Gastroesophageal sphincter (tissue), 4 donors: ENCODE measurements at regions not wholly inside any gene's neighbourhood (a gene's known extent, or its start where the extent isn't known, plus 50 kb on each side); places are given as distances from the start of the nearest gene placed in this dataset.

Experiments used
- ATAC-seq: fragments of 150-250 bp; one replicate; pipeline ENCODE4 v1.9.1; 2016; ENCODE audit warnings: mild to moderate bottlenecking, moderate library complexity
- H3K27ac ChIP-seq, 4 donors: fragments of 200-600 bp; sonication (generic) in 3 of 4; 1 replicate in 3 of 4; 2 replicates in 1 of 4; pipeline ENCODE4 v1.5.1; 2016 to 2019
- H3K27me3 ChIP-seq: fragments of 200-600 bp; sonication (generic); one replicate; pipeline ENCODE4 v1.5.1; 2019
- H3K36me3 ChIP-seq, 2 donors: fragments of 200-600 bp; sonication (generic); one replicate each; pipeline ENCODE4 v1.5.1; 2019; ENCODE audit warnings: control low read depth in 1 of 2
- H3K4me1 ChIP-seq, 3 donors: fragments of 200-600 bp; sonication (generic); 1 replicate in 2 of 3; 2 replicates in 1 of 3; pipeline ENCODE4 v1.5.1; 2016 to 2019; ENCODE audit warnings: control low read depth in 2 of 3
- H3K4me3 ChIP-seq, 2 donors: fragments of 200-600 bp; sonication (generic); one replicate each; pipeline ENCODE4 v1.5.1; 2019; ENCODE audit warnings: mild to moderate bottlenecking in 1 of 2, moderate library complexity in 1 of 2
- H3K9me3 ChIP-seq, 3 donors: fragments of 200-600 bp; sonication (generic); one replicate each; pipeline ENCODE4 v1.5.1; 2017 to 2019; ENCODE audit warnings: control low read depth in 2 of 3
- CTCF ChIP-seq, 4 experiments: fragments of 200-600 bp in 2 of 4; fragments of 450-650 bp in 2 of 4; sonication (generic) in 1 of 4; IDR thresholded peaks; one replicate each; pipeline ENCODE4 v1.5.1; 2017 to 2019; ENCODE audit warnings: antibody characterized with exemption in 4 of 4, mild to moderate bottlenecking in 2 of 4, moderate library complexity in 2 of 4
- EP300 ChIP-seq: sonication (generic); formaldehyde crosslinking; IDR thresholded peaks from one replicate; pipeline ENCODE4 v1.6.1; 2017; ENCODE audit warnings: antibody characterized with exemption, mild to moderate bottlenecking
- POLR2A ChIP-seq, 2 donors: fragments of 450-650 bp; IDR thresholded peaks; one replicate each; pipeline ENCODE4 v1.6.1; 2017; ENCODE audit warnings: antibody characterized with exemption in 2 of 2, mild to moderate bottlenecking in 2 of 2, moderate library complexity in 1 of 2
- POLR2AphosphoS5 ChIP-seq: sonication (generic); formaldehyde crosslinking; IDR thresholded peaks from one replicate; pipeline ENCODE4 v1.6.1; 2017; ENCODE audit warnings: antibody characterized with exemption
- WGBS, 2 donors: methylation state at CpG; one replicate each; pipeline ENCODE4 v1.1.5; 2018; ENCODE audit warnings: low coverage in 1 of 2; 5-methylcytosine and 5-hydroxymethylcytosine counted together

DNA sequence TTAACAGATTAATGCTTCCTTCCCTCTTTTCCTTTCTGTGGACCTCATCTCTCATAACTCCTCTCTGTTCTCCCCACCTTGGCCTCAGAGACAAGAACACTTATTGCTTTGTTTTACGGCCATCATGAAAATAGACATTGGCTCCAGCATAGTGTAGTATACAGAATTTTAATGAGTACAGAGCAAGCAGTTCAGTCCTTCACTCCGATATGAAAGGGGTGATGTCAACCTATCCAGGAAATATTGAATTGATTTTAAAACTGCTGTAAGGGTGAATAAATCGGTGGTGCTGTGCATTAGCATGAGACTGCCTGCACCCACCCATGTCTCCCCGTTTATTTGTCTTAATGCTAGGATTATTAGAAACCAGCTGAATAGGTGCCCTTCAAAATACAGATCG, 490.9 kb upstream of the TBL1XR1 start:
- WGBS, 2 donors = 90 to 100% methylated on average over 5 of the region's 5 CpGs
- Histone ChIP-seq H3K27me3 (no peaks in the 10 kb centered on the region), H3K9me3 (no peaks in the 10 kb centered on the region), H3K27ac (no peak overlapping the region), H3K36me3 (no peaks in the 10 kb centered on the region), H3K4me1 (no peaks in the 10 kb centered on the region), H3K4me3 (no peak overlapping the region)
- ATAC-seq = no peak
- no peak for TF ChIP-seq POLR2A (IDR thresholded peaks at IDR 0.05)
- no peak for TF ChIP-seq POLR2AphosphoS5

DNA sequence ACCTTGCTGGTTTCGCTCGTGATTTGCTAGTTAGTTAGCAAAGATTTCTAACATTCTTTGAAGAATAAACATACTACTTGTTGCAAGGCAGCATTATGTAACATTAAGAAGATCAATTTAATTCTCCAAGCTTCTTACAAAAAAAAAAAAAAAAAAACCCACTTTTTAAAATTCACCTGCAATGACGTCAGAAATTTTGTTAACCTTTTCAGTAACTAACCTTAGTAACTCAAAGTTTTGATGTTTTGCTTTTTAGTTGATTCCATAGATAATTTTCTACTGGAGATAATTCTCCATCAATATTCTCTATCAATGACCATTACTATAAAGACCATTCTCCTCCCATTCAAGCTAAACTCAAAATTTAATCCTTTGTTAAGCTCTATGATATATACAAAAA, 491.8 kb upstream of the TBL1XR1 start:
- H3K27me3 ChIP-seq = no peaks in the 10 kb centered on the region
- no peaks in the 10 kb centered on the region for H3K9me3 ChIP-seq
- no peaks in the 10 kb centered on the region for H3K4me1 ChIP-seq
- no peaks in the 10 kb centered on the region for H3K36me3 ChIP-seq
- TF ChIP-seq EP300 = no peak
- TF ChIP-seq POLR2AphosphoS5 = no peak
- no peak for ATAC-seq
- 84 to 92% methylated on average over 3 of the region's 3 CpGs for WGBS, 2 donors
- no peak overlapping the region for H3K27ac ChIP-seq
- H3K4me3 ChIP-seq = no peak overlapping the region

DNA sequence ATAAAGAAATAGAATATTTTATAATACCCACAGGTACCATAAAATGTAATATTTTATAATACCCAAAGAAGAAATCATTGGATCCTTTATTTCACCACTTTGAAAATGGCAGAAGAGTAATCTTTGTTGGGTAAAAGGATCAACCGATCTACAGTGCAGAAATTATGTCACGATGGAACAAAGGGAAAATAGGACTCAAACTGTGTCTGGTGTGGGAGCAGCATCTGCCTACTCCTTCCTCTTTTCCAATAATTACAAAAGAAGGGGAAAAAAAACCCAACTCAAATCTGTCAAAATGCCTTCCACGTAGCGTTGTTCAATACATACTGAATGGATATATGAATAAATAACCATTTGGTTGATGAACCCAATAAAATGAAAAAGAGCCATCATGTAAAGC, 492.6 kb upstream of the TBL1XR1 start:
- Histone ChIP-seq H3K27ac (no peak overlapping the region), H3K4me3 (no peak overlapping the region), H3K36me3 (no peaks in the 10 kb centered on the region), H3K4me1 (no peaks in the 10 kb centered on the region), H3K27me3 (no peaks in the 10 kb centered on the region), H3K9me3 (no peaks in the 10 kb centered on the region)
- ATAC-seq = no peak
- TF ChIP-seq CTCF (IDR thresholded peaks at IDR 0.05) (no peak), POLR2AphosphoS5 (no peak), POLR2A (IDR thresholded peaks at IDR 0.05) (no peak), EP300 (no peak)
- 82 to 92% methylated on average over 4 of the region's 4 CpGs for WGBS, 2 donors

DNA sequence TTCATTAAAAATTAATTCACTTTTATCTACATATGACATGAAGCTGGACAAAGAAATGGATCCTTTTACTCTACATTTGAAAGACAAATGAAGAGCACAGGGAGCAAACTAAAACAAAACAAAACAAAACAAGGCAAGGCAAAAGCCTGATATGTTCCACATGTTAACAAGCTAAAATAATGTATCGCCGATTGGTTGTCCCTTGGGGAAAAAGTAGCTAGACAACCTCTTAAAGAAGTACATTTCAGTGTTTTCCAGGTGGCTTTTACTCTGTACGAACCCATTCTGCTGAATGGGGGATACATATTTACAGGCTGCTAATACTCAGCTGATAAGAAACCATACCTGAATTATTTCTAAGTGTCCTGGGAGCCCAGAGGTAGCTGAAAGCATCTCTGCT, 493.0 kb upstream of the TBL1XR1 start:
- H3K27me3 ChIP-seq = no peaks in the 10 kb centered on the region
- no peaks in the 10 kb centered on the region for H3K36me3 ChIP-seq
- no peak for ATAC-seq
- H3K9me3 ChIP-seq = no peaks in the 10 kb centered on the region
- H3K27ac ChIP-seq = no peak overlapping the region
- no peaks in the 10 kb centered on the region for H3K4me1 ChIP-seq
- 59 to 86% methylated on average over 3 of the region's 3 CpGs for WGBS, 2 donors
- H3K4me3 ChIP-seq = no peak overlapping the region
- TF ChIP-seq CTCF (IDR thresholded peaks at IDR 0.05) (no peak), POLR2A (IDR thresholded peaks at IDR 0.05) (no peak), POLR2AphosphoS5 (no peak)

DNA sequence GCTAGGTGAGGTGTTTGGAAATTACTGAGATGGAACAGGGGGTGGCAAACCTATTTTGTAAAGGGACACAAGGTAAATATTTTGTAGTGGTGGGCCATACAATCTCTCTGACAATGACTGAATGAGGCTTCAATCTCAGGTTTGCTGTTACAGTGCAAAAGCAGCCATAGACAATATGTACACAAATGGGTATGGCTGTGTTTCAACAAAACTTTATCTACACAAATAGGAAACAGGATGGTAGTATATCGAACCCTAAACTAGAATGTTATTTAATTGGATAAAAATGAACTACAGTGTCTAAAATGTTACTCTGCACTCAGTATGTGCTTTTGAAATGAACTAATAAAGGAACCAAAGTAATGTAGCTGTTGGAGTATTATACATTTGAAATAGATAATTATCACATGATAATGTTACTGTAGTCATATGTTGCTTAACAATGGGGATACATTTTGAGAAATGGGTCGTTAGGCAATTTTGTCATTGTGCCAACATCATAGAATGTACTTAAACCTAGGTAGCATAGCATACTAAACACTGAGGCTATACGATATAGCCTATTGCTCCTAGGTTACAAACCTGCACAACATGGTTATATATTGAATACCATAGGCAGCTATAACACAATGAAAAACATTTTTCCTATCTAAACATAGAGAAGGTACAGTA, 495.2 kb upstream of the TBL1XR1 start:
- no peaks in the 10 kb centered on the region for H3K27me3 ChIP-seq
- H3K36me3 ChIP-seq = no peaks in the 10 kb centered on the region
- no peak overlapping the region for H3K4me3 ChIP-seq
- TF ChIP-seq POLR2AphosphoS5 (no peak), EP300 (no peak), CTCF (IDR thresholded peaks at IDR 0.05) (no peak), POLR2A (IDR thresholded peaks at IDR 0.05) (no peak)
- H3K4me1 ChIP-seq = no peaks in the 10 kb centered on the region
- no peak for ATAC-seq
- 67 to 73% methylated on average over 3 of the region's 3 CpGs for WGBS, 2 donors
- H3K27ac ChIP-seq = no peak overlapping the region
- no peaks in the 10 kb centered on the region for H3K9me3 ChIP-seq

DNA sequence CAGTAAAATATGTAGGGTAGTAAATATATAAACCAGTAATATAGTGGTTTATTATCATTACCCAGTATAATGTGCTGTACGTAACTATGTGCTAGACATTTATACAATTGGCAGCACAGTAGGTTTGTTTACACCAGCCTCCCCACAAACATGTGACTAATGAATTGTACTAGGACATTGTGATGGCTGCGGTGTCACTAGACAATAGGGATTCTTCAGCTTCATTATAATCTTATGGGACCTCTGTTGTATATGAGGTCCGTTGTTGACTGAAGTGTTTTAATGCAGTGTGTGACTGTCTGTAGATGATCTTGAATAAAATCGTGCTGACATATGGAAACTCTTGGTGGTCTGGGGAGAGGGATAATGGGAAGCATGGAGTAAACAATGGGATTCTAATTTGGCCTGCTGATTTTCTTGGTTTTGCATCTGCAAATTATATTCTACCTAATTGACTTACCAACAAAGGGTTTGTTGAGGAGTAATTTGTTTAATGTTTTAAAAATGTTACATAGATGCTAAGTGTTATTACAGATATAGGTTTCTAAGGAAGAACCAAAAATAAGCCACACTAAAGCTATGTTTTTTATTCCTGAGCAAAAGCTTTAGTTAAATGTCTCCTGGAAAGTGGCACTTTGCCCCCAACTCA, 496.5 kb upstream of the TBL1XR1 start:
- Histone ChIP-seq H3K36me3 (no peaks in the 10 kb centered on the region), H3K27ac (no peak overlapping the region), H3K4me1 (no peaks in the 10 kb centered on the region), H3K27me3 (no peaks in the 10 kb centered on the region), H3K4me3 (no peak overlapping the region), H3K9me3 (no peaks in the 10 kb centered on the region)
- TF ChIP-seq EP300 (no peak), POLR2AphosphoS5 (no peak), POLR2A (IDR thresholded peaks at IDR 0.05) (no peak), CTCF (IDR thresholded peaks at IDR 0.05) (no peak)
- 73% methylated on average over 4 of the region's 4 CpGs for WGBS, 2 donors
- no peak for ATAC-seq
